GM12891 (cell line): ENCODE measurements at regions not wholly inside any gene's neighbourhood (a gene's known extent, or its start where the extent isn't known, plus 50 kb on each side); places are given as distances from the start of the nearest gene placed in this dataset.

ENCODE experiments used
- POLR2A ChIP-seq: IDR thresholded peaks from 2 replicates; pipeline ENCODE4 v1.6.1; 2011; ENCODE audit warnings: low read depth, low read length, control low read depth
- POLR2AphosphoS5 ChIP-seq: IDR thresholded peaks from 2 replicates; pipeline ENCODE4 v1.6.1; 2011; ENCODE audit warnings: low read depth, low read length, control low read depth
- POU2F2 ChIP-seq: IDR thresholded peaks from 2 replicates; pipeline ENCODE4 v1.6.1; 2011; ENCODE audit warnings: low read depth, mild to moderate bottlenecking, control low read depth, low read length, moderate library complexity

DNA sequence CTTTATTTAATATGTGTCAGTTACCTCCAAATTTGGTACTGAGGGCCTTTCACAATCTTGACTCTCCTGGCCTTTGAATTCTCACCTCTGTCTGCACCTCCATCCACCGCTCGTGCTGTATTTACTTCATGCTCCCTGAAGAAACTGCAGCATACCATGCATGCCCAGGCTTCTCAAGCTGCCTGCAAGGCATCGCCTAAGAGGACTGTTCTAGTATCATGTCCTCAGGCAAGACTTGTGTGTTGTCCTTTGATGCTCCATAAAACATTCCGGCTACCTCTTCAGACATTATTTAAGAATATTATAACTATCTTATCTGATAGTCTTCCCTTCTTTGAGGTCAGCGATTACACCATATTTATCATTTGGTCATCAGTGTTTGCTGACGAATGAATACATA is 682.5 kb downstream of the NR2F2 start:
- TF ChIP-seq POLR2A (no peak), POLR2AphosphoS5 (no peak), POU2F2 (no peak)
